SK-N-MC (cell line): ENCODE measurements at regions not wholly inside any gene's neighbourhood (a gene's known extent, or its start where the extent isn't known, plus 50 kb on each side); places are given as distances from the start of the nearest gene placed in this dataset.

Source experiments
- DNase-seq: peaks from one replicate; pipeline ENCODE4 v3.0.0-alpha.2; 2011; ENCODE audit warnings: low read depth, low spot score
- H3K27ac ChIP-seq: fragments of 200-600 bp; sonication (generic); 2 replicates; pipeline ENCODE4 v1.5.1; 2016; ENCODE audit warnings: mixed run types
- H3K36me3 ChIP-seq: fragments of 200-600 bp; sonication (generic); 2 replicates; pipeline ENCODE4 v1.6.1; 2017; ENCODE audit warnings: antibody characterized with exemption, low read length, mixed read lengths; ENCODE audit not compliant: insufficient read depth
- H3K4me3 ChIP-seq: fragments of 200-600 bp; sonication (generic); 2 replicates; pipeline ENCODE4 v1.5.1; 2016
- H3K9ac ChIP-seq: fragments of 200-600 bp; sonication (generic); 2 replicates; pipeline ENCODE4 v1.8.0; 2017; ENCODE audit warnings: mixed run types, mixed read lengths; ENCODE audit not compliant: insufficient read length
- H3K9me3 ChIP-seq: fragments of 200-600 bp; sonication (generic); 2 replicates; pipeline ENCODE4 v1.6.1; 2017; ENCODE audit warnings: low read depth, mild to moderate bottlenecking, antibody characterized with exemption, low read length, moderate library complexity, mixed read lengths
- EZH2 ChIP-seq: fragments of 200-600 bp; sonication (generic); IDR thresholded peaks from one replicate; pipeline ENCODE4 v1.6.1; 2017; ENCODE audit warnings: antibody characterized with exemption
- FOXP2 ChIP-seq: optimal IDR thresholded peaks from 2 replicates; pipeline ENCODE3; 2011; ENCODE audit warnings: mild to moderate bottlenecking, moderate library complexity; ENCODE audit not compliant: insufficient read depth; ENCODE audit errors: extremely low read length, control extremely low read depth
- POLR2AphosphoS5 ChIP-seq: IDR thresholded peaks from 2 replicates; pipeline ENCODE4 v1.6.1; 2012; ENCODE audit warnings: mild to moderate bottlenecking, low read depth, low read length, borderline replicate concordance

DNA sequence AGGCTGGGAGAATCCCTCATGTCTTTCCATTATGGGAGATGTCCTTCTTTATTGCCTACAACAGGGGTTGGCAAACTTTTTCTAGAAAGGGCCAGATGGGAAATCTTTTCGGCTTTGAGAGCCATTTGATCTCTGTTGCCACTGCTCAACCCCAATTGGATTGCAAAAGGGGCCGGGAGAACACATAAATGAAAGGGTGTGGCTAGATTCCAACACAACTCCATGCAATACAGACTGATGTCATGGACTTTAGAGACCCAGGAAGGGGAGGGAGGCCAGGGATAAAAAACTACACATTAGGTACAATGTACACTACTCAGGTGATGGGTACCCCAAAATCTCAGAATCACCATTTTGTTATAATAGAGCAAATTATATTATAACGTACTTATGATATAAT is 97.6 kb upstream of the SIM2 start:
- no peak overlapping the region for H3K27ac ChIP-seq
- H3K36me3 ChIP-seq, result no peaks in the 10 kb centered on the region
- no peak overlapping the region for H3K4me3 ChIP-seq
- no peaks in the 10 kb centered on the region for H3K9me3 ChIP-seq
- DNase-seq, result no peak
- H3K9ac ChIP-seq, result no peak overlapping the region
- TF ChIP-seq FOXP2, result no peak
- no peak for TF ChIP-seq EZH2
- TF ChIP-seq POLR2AphosphoS5, result no peak

DNA sequence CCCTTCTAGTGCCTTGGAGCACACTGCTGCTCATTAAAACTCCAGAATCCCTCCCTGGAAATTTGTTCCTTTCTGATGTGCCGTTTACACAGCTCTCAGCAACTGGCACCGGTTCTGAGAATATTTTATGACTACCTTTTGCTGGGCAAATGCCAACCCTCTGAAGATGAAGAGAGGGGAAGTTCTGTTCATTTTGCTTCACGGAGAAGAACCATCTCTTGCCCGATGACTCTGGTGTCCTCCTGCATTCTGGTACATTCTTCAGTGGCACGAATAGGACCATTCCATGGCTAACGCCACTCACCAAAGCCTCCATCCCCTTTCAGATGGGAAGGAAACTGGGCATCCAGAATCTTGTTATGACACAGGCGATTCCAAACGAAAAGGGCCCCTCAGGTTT is 96.2 kb upstream of the SIM2 start:
- Histone ChIP-seq H3K9me3 (no peaks in the 10 kb centered on the region), H3K9ac (no peak overlapping the region), H3K27ac (no peak overlapping the region), H3K4me3 (no peak overlapping the region), H3K36me3 (no peaks in the 10 kb centered on the region)
- TF ChIP-seq EZH2 (no peak), POLR2AphosphoS5 (no peak), FOXP2 (no peak)
- no peak for DNase-seq

- no peak overlapping the region for H3K4me3 ChIP-seq
- no peaks in the 10 kb centered on the region for H3K9me3 ChIP-seq
- no peak overlapping the region for H3K9ac ChIP-seq
- DNase-seq, result no peak
- TF ChIP-seq FOXP2 (no peak), EZH2 (no peak), POLR2AphosphoS5 (no peak)
- no peaks in the 10 kb centered on the region for H3K36me3 ChIP-seq
- no peak overlapping the region for H3K27ac ChIP-seq
These were observed 95.7 kb upstream of the SIM2 start for GRCh38 chr21:36603221-36603620.

- H3K9ac ChIP-seq, result no peak overlapping the region
- no peak overlapping the region for H3K27ac ChIP-seq
- no peak overlapping the region for H3K4me3 ChIP-seq
- H3K9me3 ChIP-seq, result no peaks in the 10 kb centered on the region
- TF ChIP-seq FOXP2 (no peak), EZH2 (no peak), POLR2AphosphoS5 (no peak)
- no peak for DNase-seq
- no peaks in the 10 kb centered on the region for H3K36me3 ChIP-seq
These were observed 93.5 kb upstream of the SIM2 start for GRCh38 chr21:36605426-36605825.

- no peak overlapping the region for H3K27ac ChIP-seq
- H3K9me3 ChIP-seq, result no peaks in the 10 kb centered on the region
- no peak for DNase-seq
- H3K36me3 ChIP-seq, result no peaks in the 10 kb centered on the region
- H3K4me3 ChIP-seq, result no peak overlapping the region
- TF ChIP-seq EZH2, result no peak
- no peak for TF ChIP-seq FOXP2
- TF ChIP-seq POLR2AphosphoS5, result no peak
- no peak overlapping the region for H3K9ac ChIP-seq
These were observed 92.5 kb upstream of the SIM2 start for GRCh38 chr21:36606287-36606982.

- H3K9ac ChIP-seq, result no peak overlapping the region
- H3K4me3 ChIP-seq, result no peak overlapping the region
- no peak for DNase-seq
- TF ChIP-seq POLR2AphosphoS5 (no peak), EZH2 (no peak), FOXP2 (no peak)
- H3K36me3 ChIP-seq, result no peaks in the 10 kb centered on the region
- no peaks in the 10 kb centered on the region for H3K9me3 ChIP-seq
- no peak overlapping the region for H3K27ac ChIP-seq
These were observed 92.0 kb upstream of the SIM2 start for GRCh38 chr21:36606983-36607325.

DNA sequence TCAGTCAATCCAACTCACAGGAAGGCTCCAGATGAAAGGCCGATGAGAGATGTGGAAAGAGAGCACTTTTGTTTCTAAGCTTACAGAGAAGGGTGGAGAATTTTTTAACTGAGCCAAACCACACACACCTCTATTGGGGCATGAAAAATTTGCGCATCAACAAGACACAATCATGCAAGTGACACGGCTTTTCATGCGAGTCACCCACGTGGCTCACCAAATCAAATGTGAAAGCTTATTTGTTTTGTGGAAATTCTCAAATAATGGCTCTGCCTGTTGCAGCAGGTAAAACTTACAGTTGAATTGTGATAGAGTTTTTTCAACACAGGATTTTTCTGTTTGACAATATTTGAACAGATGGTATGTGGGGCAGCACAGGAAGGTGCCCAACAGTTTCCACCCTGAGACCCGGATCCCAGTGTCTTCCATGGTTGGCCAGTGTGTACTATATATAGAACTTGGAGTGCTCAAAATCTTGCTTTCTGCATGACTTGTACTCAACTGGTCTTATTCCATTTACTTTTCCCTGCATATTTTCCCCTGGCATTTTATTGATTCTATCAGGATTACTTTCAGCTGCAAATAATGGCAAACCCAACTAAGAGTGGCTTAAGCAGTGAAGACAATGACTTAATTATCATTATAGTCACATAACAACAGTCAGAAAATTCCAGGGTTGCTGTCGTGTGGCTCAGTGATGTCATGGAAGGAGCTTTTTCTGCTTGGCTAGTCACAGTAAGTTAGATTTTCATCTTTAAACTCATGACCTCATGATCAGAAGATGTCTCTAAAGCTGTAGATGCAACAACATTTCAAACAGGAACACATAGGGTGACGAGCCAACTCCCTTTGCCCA is 90.6 kb upstream of the SIM2 start:
- Histone ChIP-seq H3K9ac (no peak overlapping the region), H3K9me3 (no peaks in the 10 kb centered on the region), H3K4me3 (no peak overlapping the region), H3K27ac (no peak overlapping the region), H3K36me3 (no peaks in the 10 kb centered on the region)
- no peak for DNase-seq
- no peak for TF ChIP-seq FOXP2
- TF ChIP-seq EZH2, result no peak
- no peak for TF ChIP-seq POLR2AphosphoS5

DNA sequence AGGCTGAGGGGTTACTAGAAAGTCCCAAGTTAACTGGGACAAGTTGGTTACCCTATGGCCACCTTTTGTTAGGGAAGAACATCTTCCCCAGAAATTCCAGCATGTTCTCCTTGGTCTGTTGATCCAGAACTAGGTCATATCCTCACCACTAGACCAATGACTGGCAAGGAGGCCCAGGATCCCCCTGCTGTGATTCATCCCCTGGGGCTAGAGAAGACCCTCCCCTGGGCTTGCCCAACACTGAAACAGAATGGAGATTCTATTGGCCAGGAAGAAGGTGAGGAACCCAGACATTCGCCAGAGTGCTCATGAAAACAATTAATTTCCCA is 90.1 kb upstream of the SIM2 start:
- DNase-seq, result no peak
- Histone ChIP-seq H3K9me3 (no peaks in the 10 kb centered on the region), H3K36me3 (no peaks in the 10 kb centered on the region), H3K27ac (no peak overlapping the region), H3K9ac (no peak overlapping the region), H3K4me3 (no peak overlapping the region)
- TF ChIP-seq POLR2AphosphoS5 (no peak), FOXP2 (no peak), EZH2 (no peak)

DNA sequence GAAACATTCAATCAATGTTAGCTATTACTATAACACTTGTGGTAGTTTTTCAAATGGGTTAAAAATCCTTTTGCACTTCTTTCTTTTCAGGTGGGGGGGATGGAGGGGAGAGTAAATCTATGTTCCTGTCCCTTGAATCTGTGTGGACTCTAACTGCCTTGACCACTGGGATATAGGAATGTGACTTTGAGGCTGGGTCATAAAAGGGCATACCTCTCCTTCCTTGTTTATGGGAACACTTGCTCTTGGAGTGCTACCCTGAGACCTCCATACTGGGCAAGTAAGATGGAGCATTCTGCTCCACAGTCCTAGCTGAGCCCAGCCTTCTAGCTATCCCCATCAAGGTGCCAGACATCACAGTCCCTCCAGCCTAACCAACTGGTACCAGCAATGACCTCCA is 89.3 kb upstream of the SIM2 start:
- TF ChIP-seq EZH2, result no peak
- TF ChIP-seq FOXP2, result no peak
- no peak for TF ChIP-seq POLR2AphosphoS5
- no peaks in the 10 kb centered on the region for H3K36me3 ChIP-seq
- no peak for DNase-seq

More for the DNA sequence above, 89.3 kb upstream of the SIM2 start:
- Histone ChIP-seq H3K4me3 (no peak overlapping the region), H3K27ac (no peak overlapping the region), H3K9me3 (no peaks in the 10 kb centered on the region), H3K9ac (no peak overlapping the region)
